ENCODE measurements at regions not wholly inside any gene's neighbourhood (a gene's known extent, or its start where the extent isn't known, plus 50 kb on each side); places are given as distances from the start of the nearest gene placed in this dataset.

- TF ChIP-seq CTCF (IDR thresholded peaks at IDR 0.05), result no peak
- Histone ChIP-seq H3K4me1 (no peaks in the 10 kb centered on the region), H3K27me3 (no peaks in the 10 kb centered on the region), H3K9me3 (no peaks in the 10 kb centered on the region), H3K36me3 (no peaks in the 10 kb centered on the region), H3K4me3 (no peak overlapping the region), H3K27ac (no peak overlapping the region)
- no peak for DNase-seq
- intact Hi-C loops (cut with DNase I), result no loop called here
- ATAC-seq, result no peak
These were observed 258.8 kb upstream of the GBE1 start for GRCh38 chr3:82020282-82020681.

GRCh38 chr3:82015241-82015640 is 253.8 kb upstream of the GBE1 start:
- Histone ChIP-seq H3K4me3 (no peak overlapping the region), H3K4me1 (no peaks in the 10 kb centered on the region), H3K9me3 (no peaks in the 10 kb centered on the region), H3K36me3 (no peaks in the 10 kb centered on the region), H3K27me3 (no peaks in the 10 kb centered on the region), H3K27ac (no peak overlapping the region)
- ATAC-seq (no peak), DNase-seq (no peak)
- intact Hi-C loops (cut with DNase I), result no loop called here
- TF ChIP-seq CTCF (IDR thresholded peaks at IDR 0.05), result no peak

- DNase-seq (no peak), ATAC-seq (no peak)
- intact Hi-C loops (cut with DNase I), result no loop called here
- Histone ChIP-seq H3K27me3 (no peaks in the 10 kb centered on the region), H3K4me1 (no peaks in the 10 kb centered on the region), H3K36me3 (no peaks in the 10 kb centered on the region), H3K27ac (no peak overlapping the region), H3K4me3 (no peak overlapping the region), H3K9me3 (peaks cover 3% of the 10 kb centered on the region)
- peak; percentile 18 for TF ChIP-seq CTCF (IDR thresholded peaks at IDR 0.05)
These were observed 251.3 kb upstream of the GBE1 start for GRCh38 chr3:82012775-82013174.

GRCh38 chr3:82011336-82011735 is 249.9 kb upstream of the GBE1 start:
- Histone ChIP-seq H3K4me3 (no peak overlapping the region), H3K27ac (no peak overlapping the region), H3K9me3 (peaks cover 6% of the 10 kb centered on the region), H3K4me1 (no peaks in the 10 kb centered on the region), H3K36me3 (no peaks in the 10 kb centered on the region), H3K27me3 (no peaks in the 10 kb centered on the region)
- TF ChIP-seq CTCF (IDR thresholded peaks at IDR 0.05), result no peak
- DNase-seq (no peak), ATAC-seq (no peak)
- intact Hi-C loops (cut with DNase I), result no loop called here

GRCh38 chr3:82005266-82005665 is 243.8 kb upstream of the GBE1 start:
- H3K4me1 ChIP-seq, result no peaks in the 10 kb centered on the region
- ATAC-seq, result no peak

More at GRCh38 chr3:82005266-82005665, 243.8 kb upstream of the GBE1 start:
- Histone ChIP-seq H3K4me3 (no peak overlapping the region), H3K9me3 (peaks cover 6% of the 10 kb centered on the region), H3K27me3 (no peaks in the 10 kb centered on the region), H3K36me3 (no peaks in the 10 kb centered on the region), H3K27ac (no peak overlapping the region)
- no peak for TF ChIP-seq CTCF (IDR thresholded peaks at IDR 0.05)
- intact Hi-C loops (cut with DNase I), result no loop called here
- no peak for DNase-seq
